OCI-LY7 (cell line): ENCODE measurements at regions not wholly inside any gene's neighbourhood (a gene's known extent, or its start where the extent isn't known, plus 50 kb on each side); places are given as distances from the start of the nearest gene placed in this dataset.

ENCODE experiments used
- BruUV-seq: library from RNA; stranded (reverse); fragments of 400-500 nt; replicated peaks from 2 replicates; lab custom pipeline; 2021; lab: Mats Ljungman, UMichigan
- CTCF ChIA-PET: fragments of 300-600 bp; sonication (Branson Sonifier 250); formaldehyde crosslinking; loops from one replicate; lab custom pipeline; 2022; ENCODE audit warnings: antibody characterized with exemption; ENCODE audit not compliant: unreplicated experiment; lab: Charles Lee
- POLR2A ChIA-PET: fragments of 300-600 bp; sonication (Branson Sonifier 250); formaldehyde crosslinking; loops from one replicate; lab custom pipeline; 2022; ENCODE audit warnings: antibody characterized with exemption; lab: Charles Lee
- DNase-seq: peaks from one replicate; pipeline ENCODE4 v3.0.0-alpha.2; 2015; ENCODE audit warnings: low spot score
- H2AFZ ChIP-seq: fragments of 200-600 bp; sonication (generic), shearing (Covaris generic); 2 replicates; pipeline ENCODE4 v1.6.1; 2014; ENCODE audit warnings: mild to moderate bottlenecking, antibody characterized with exemption, low read length, moderate library complexity
- H3K27ac ChIP-seq: fragments of 200-600 bp; sonication (generic); 2 replicates; pipeline ENCODE4 v1.5.1; 2014; ENCODE audit warnings: mixed run types, low read depth, mild to moderate bottlenecking, moderate library complexity, low read length, inconsistent platforms; ENCODE audit not compliant: poor library complexity, severe bottlenecking
- H3K36me3 ChIP-seq: fragments of 200-600 bp; sonication (generic); 2 replicates; pipeline ENCODE4 v1.6.1; 2014; ENCODE audit warnings: mild to moderate bottlenecking, antibody characterized with exemption, low read length, moderate library complexity, mixed read lengths; ENCODE audit not compliant: insufficient read depth
- H3K4me1 ChIP-seq: fragments of 200-600 bp; sonication (generic); 2 replicates; pipeline ENCODE4 v1.5.1; 2014; ENCODE audit warnings: mild to moderate bottlenecking, low read length; ENCODE audit not compliant: insufficient read depth, poor library complexity, severe bottlenecking
- H3K4me2 ChIP-seq: fragments of 200-600 bp; sonication (generic); 2 replicates; pipeline ENCODE4 v1.6.1; 2014; ENCODE audit warnings: mild to moderate bottlenecking, low read length
- H3K4me3 ChIP-seq: fragments of 200-600 bp; sonication (generic); 2 replicates; pipeline ENCODE4 v1.5.1; 2014; ENCODE audit warnings: mild to moderate bottlenecking, low read depth, low read length; ENCODE audit not compliant: poor library complexity, severe bottlenecking
- H3K79me2 ChIP-seq: fragments of 200-600 bp; sonication (generic); 2 replicates; pipeline ENCODE4 v1.6.1; 2016; ENCODE audit warnings: low read depth, mild to moderate bottlenecking, low read length, moderate library complexity, mixed read lengths; ENCODE audit not compliant: insufficient read depth
- H3K9me2 ChIP-seq: fragments of 200-600 bp; sonication (generic); 2 replicates; pipeline ENCODE4 v1.6.1; 2016; ENCODE audit warnings: mild to moderate bottlenecking, low read length, mixed read lengths; ENCODE audit not compliant: insufficient read depth
- H3K9me3 ChIP-seq: fragments of 200-600 bp; sonication (generic); 2 replicates; pipeline ENCODE4 v1.6.1; 2014; ENCODE audit warnings: mild to moderate bottlenecking, mixed run types, low read length, mixed read lengths
- H4K20me1 ChIP-seq: fragments of 200-600 bp; sonication (generic); 2 replicates; pipeline ENCODE4 v1.6.1; 2014; ENCODE audit warnings: mild to moderate bottlenecking, antibody characterized with exemption, low read length, moderate library complexity, mixed read lengths; ENCODE audit not compliant: insufficient read depth
- EZH2phosphoT487 ChIP-seq: fragments of 200-600 bp; sonication (generic); IDR thresholded peaks from 2 replicates; pipeline ENCODE4 v1.6.1; 2018; ENCODE audit warnings: low read depth, borderline replicate concordance, mild to moderate bottlenecking, mixed run types, antibody characterized with exemption, low read length, moderate library complexity, mixed read lengths
- intact Hi-C: fragments of 100-400 bp; cut with micrococcal nuclease; formaldehyde crosslinking; loops from one replicate; pipeline ENCODE4 v1.10.0; 2022; ENCODE audit not compliant: unreplicated experiment
- TF ChIP-seq, protein P1 (sequence below): fragments of 200-600 bp; sonication (generic); conservative IDR thresholded peaks from 2 replicates; pipeline ENCODE4 v1.5.1; 2014; ENCODE audit warnings: mild to moderate bottlenecking, antibody characterized with exemption, low read length, moderate library complexity, mixed read lengths

DNA sequence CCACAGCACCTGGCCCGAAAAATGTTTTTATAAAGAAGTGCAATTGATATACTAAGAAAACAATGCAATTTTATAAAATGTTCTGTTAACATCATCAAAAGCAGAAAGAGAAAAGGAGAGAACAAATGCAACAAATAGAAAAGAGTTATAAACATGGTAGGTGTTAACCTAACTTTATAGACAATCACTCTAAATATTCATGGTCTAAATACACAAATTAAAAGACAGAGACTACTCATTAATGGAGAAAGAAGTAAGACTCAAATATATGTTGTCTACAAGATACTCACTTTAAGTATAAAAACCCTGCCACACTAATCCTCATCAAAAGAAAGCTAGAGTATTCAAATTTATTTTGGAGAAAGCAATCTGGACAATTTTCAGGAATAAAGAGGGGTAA lies 425.3 kb upstream of the ANKRD30A start:
- no peak overlapping the region for H3K27ac ChIP-seq
- no TSS peak for BruUV-seq
- H3K4me2 ChIP-seq = no peak overlapping the region
- DNase-seq = no peak
- no peaks in the 10 kb centered on the region for H3K79me2 ChIP-seq
- H3K4me1 ChIP-seq = no peaks in the 10 kb centered on the region
- no peak overlapping the region for H2AFZ ChIP-seq
- no peak overlapping the region for H3K4me3 ChIP-seq
- intact Hi-C loops = no loop called here
- no peaks in the 10 kb centered on the region for H4K20me1 ChIP-seq
- TF ChIP-seq EZH2phosphoT487 = no peak
- TF ChIP-seq, protein P1, sequence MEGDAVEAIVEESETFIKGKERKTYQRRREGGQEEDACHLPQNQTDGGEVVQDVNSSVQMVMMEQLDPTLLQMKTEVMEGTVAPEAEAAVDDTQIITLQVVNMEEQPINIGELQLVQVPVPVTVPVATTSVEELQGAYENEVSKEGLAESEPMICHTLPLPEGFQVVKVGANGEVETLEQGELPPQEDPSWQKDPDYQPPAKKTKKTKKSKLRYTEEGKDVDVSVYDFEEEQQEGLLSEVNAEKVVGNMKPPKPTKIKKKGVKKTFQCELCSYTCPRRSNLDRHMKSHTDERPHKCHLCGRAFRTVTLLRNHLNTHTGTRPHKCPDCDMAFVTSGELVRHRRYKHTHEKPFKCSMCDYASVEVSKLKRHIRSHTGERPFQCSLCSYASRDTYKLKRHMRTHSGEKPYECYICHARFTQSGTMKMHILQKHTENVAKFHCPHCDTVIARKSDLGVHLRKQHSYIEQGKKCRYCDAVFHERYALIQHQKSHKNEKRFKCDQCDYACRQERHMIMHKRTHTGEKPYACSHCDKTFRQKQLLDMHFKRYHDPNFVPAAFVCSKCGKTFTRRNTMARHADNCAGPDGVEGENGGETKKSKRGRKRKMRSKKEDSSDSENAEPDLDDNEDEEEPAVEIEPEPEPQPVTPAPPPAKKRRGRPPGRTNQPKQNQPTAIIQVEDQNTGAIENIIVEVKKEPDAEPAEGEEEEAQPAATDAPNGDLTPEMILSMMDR = no peak
- ChIA-PET POLR2A (no interaction called here), CTCF (no interaction called here)
- no peaks in the 10 kb centered on the region for H3K9me3 ChIP-seq
- H3K9me2 ChIP-seq = no peaks in the 10 kb centered on the region
- no peaks in the 10 kb centered on the region for H3K36me3 ChIP-seq

DNA sequence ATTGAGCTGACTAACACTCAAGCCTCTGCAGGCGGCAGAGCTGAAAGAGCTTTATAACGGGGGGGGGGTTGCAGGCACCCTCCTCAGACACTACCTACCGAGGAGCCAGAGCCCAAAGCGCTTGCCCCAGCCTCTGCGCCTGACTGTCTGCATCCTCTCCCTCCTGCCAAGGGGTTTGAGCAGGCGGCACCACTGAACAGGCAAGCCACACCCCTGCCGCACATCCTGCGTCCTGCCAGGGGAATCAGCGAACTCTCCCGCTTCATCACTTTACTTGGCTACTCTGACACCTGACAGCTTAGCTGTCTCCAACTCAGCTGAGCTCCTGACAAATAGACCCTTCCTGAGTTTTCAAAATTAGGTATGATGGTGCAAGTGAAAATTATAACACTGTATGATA lies 432.6 kb upstream of the ANKRD30A start:
- H2AFZ ChIP-seq = no peak overlapping the region
- H3K79me2 ChIP-seq = no peaks in the 10 kb centered on the region
- H3K4me3 ChIP-seq = no peak overlapping the region
- H4K20me1 ChIP-seq = no peaks in the 10 kb centered on the region
- no TSS peak for BruUV-seq
- no peaks in the 10 kb centered on the region for H3K9me3 ChIP-seq
- POLR2A ChIA-PET = no interaction called here
- H3K9me2 ChIP-seq = no peaks in the 10 kb centered on the region
- no peak for DNase-seq
- intact Hi-C loops = no loop called here
- H3K27ac ChIP-seq = no peak overlapping the region
- no peak for TF ChIP-seq EZH2phosphoT487
- TF ChIP-seq, protein P1 = no peak
- H3K4me1 ChIP-seq = no peaks in the 10 kb centered on the region
- CTCF ChIA-PET = no interaction called here
- no peaks in the 10 kb centered on the region for H3K36me3 ChIP-seq
- H3K4me2 ChIP-seq = no peak overlapping the region

DNA sequence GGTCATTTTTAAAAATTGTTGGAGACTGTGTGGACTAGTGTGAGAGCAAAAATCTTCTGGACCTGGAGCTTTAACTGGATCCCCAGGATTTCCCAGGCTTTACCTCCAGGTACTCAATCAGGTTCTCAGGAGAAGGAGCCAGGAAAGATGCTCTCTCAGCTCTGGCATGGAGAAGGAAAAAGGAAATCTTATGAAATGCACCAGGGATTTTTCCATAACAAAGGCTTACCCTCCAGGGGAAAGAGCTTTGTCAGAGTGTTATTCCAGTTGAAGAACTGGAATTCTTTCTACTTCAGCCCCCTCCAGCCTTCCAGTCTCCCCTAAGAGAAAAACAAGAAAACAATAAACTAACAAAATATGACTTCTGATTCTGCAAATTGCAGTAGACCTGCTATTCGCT lies 436.7 kb upstream of the ANKRD30A start:
- H3K4me3 ChIP-seq = no peak overlapping the region
- no peak overlapping the region for H2AFZ ChIP-seq
- H3K9me3 ChIP-seq = no peaks in the 10 kb centered on the region
- TF ChIP-seq, protein P1 = no peak
- no peak for TF ChIP-seq EZH2phosphoT487
- H3K4me2 ChIP-seq = no peak overlapping the region
- no peaks in the 10 kb centered on the region for H3K79me2 ChIP-seq
- no peaks in the 10 kb centered on the region for H3K9me2 ChIP-seq
- no peaks in the 10 kb centered on the region for H3K4me1 ChIP-seq
- H3K27ac ChIP-seq = no peak overlapping the region
- DNase-seq = no peak
- intact Hi-C loops = no loop called here
- BruUV-seq = no TSS peak
- no peaks in the 10 kb centered on the region for H3K36me3 ChIP-seq
- ChIA-PET POLR2A (interaction anchor here (0.8 kb wide), 1 partner anchor 952 kb away, joined by 3 read pairs; no protein-coding TSS in a partner anchor), CTCF (no interaction called here)
- H4K20me1 ChIP-seq = no peaks in the 10 kb centered on the region
